ENCODE measurements at regions not wholly inside any gene's neighbourhood (a gene's known extent, or its start where the extent isn't known, plus 50 kb on each side); places are given as distances from the start of the nearest gene placed in this dataset.

GRCh38 chr6:5930968-5931367 is 75.8 kb downstream of the NRN1 start:
- Histone ChIP-seq H2AFZ (no peak overlapping the region), H3K4me3 (no peak overlapping the region), H3K4me1 (ENCODE audit: insufficient read depth) (no peaks in the 10 kb centered on the region), H3K9me2 (replicated peaks; ENCODE audit: insufficient read depth) (no peaks in the 10 kb centered on the region), H3K27ac (no peak overlapping the region), H4K20me1 (ENCODE audit: insufficient read depth, poor library complexity, severe bottlenecking) (no peaks in the 10 kb centered on the region), H3K4me2 (no peak overlapping the region), H3K36me3 (replicated peaks; ENCODE audit: insufficient read depth, low read depth) (no peaks in the 10 kb centered on the region), H3K9me3 (ENCODE audit: low read depth) (no peaks in the 10 kb centered on the region), H3K79me2 (no peaks in the 10 kb centered on the region), H3K27me3 (no peaks in the 10 kb centered on the region)
- TF ChIP-seq EZH2 (IDR thresholded peaks at IDR 0.05; ENCODE audit: borderline replicate concordance): no peak
- TF ChIP-seq EZH2phosphoT487 (IDR thresholded peaks at IDR 0.05; ENCODE audit: low read depth, severe bottlenecking, unreplicated experiment): no peak
- no peak for TF ChIP-seq CTCF (IDR thresholded peaks at IDR 0.05; ENCODE audit: poor library complexity)
- 37% methylated on average over 2 of the region's 2 CpGs for WGBS (ENCODE audit: low lambda C conversion rate, missing lambda C conversion rate)
- DNase-seq (ENCODE audit: low spot score): no peak

GRCh38 chr6:5930143-5930770 is 76.5 kb downstream of the NRN1 start:
- H3K27me3 ChIP-seq: no peaks in the 10 kb centered on the region
- H3K27ac ChIP-seq: no peak overlapping the region
- TF ChIP-seq EZH2 (IDR thresholded peaks at IDR 0.05; ENCODE audit: borderline replicate concordance) (no peak), EZH2phosphoT487 (IDR thresholded peaks at IDR 0.05; ENCODE audit: low read depth, severe bottlenecking, unreplicated experiment) (no peak), CTCF (IDR thresholded peaks at IDR 0.05; ENCODE audit: poor library complexity) (no peak)
- H3K36me3 ChIP-seq (replicated peaks; ENCODE audit: insufficient read depth, low read depth): no peaks in the 10 kb centered on the region
- no peak overlapping the region for H3K4me3 ChIP-seq
- H3K79me2 ChIP-seq: no peaks in the 10 kb centered on the region
- H4K20me1 ChIP-seq (ENCODE audit: insufficient read depth, poor library complexity, severe bottlenecking): no peaks in the 10 kb centered on the region
- H2AFZ ChIP-seq: no peak overlapping the region
- DNase-seq (ENCODE audit: low spot score): no peak
- no peaks in the 10 kb centered on the region for H3K9me2 ChIP-seq (replicated peaks; ENCODE audit: insufficient read depth)
- H3K4me1 ChIP-seq (ENCODE audit: insufficient read depth): no peaks in the 10 kb centered on the region
- no peak overlapping the region for H3K4me2 ChIP-seq
- no peaks in the 10 kb centered on the region for H3K9me3 ChIP-seq (ENCODE audit: low read depth)
- WGBS (ENCODE audit: low lambda C conversion rate, missing lambda C conversion rate): 78% methylated on average over 4 of the region's 4 CpGs

GRCh38 chr6:5923840-5924239 is 82.9 kb downstream of the NRN1 start:
- Histone ChIP-seq H2AFZ (no peak overlapping the region), H3K4me1 (ENCODE audit: insufficient read depth) (no peaks in the 10 kb centered on the region), H4K20me1 (ENCODE audit: insufficient read depth, poor library complexity, severe bottlenecking) (no peaks in the 10 kb centered on the region), H3K9me2 (replicated peaks; ENCODE audit: insufficient read depth) (no peaks in the 10 kb centered on the region), H3K27ac (no peak overlapping the region), H3K4me2 (no peak overlapping the region), H3K9me3 (ENCODE audit: low read depth) (no peaks in the 10 kb centered on the region), H3K36me3 (replicated peaks; ENCODE audit: insufficient read depth, low read depth) (no peaks in the 10 kb centered on the region), H3K4me3 (no peak overlapping the region), H3K27me3 (no peaks in the 10 kb centered on the region), H3K79me2 (no peaks in the 10 kb centered on the region)
- 87% methylated on average over 4 of the region's 4 CpGs for WGBS (ENCODE audit: low lambda C conversion rate, missing lambda C conversion rate)
- DNase-seq (ENCODE audit: low spot score): no peak
- TF ChIP-seq EZH2 (IDR thresholded peaks at IDR 0.05; ENCODE audit: borderline replicate concordance) (no peak), EZH2phosphoT487 (IDR thresholded peaks at IDR 0.05; ENCODE audit: low read depth, severe bottlenecking, unreplicated experiment) (no peak), CTCF (IDR thresholded peaks at IDR 0.05; ENCODE audit: poor library complexity) (no peak)
